ENCODE measurements at regions not wholly inside any gene's neighbourhood (a gene's known extent, or its start where the extent isn't known, plus 50 kb on each side); places are given as distances from the start of the nearest gene placed in this dataset.
"Not testable (repeated sequence)": the region's sequence is repeated elsewhere in the genome, so short reads cannot be mapped to it uniquely, and the experiment has no call there.

DNA sequence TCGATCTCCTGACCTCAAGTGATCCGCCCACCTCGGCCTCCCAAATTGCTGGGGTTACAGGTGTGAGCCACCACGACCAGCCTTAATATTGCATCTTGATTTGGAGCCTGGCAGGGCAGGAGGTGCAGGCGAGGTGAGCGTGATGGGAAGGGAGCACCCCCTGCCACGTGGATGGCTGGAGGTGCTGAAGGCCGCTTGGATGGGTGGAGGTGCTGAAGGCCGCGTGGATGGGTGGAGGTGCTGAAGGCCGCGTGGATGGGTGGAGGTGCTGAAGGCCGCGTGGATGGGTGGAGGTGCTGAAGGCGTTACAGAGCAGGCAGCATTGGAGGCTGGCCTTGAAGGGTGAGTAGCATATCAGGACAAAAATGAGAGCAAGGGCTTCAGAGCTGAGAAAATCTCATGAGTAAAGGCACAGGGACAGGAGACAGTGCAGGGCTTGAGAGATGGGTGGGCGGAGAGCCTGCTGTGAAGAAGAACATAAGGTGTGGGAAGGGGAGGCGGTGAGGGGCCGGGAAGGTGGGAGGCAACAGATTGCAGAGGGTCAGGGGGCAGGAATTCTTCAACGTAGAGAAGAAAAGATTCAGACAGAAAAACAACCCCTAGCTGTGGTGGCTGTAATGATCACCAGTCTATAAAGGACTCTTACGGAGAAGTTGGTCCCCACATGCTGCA, 101.7 kb upstream of the SEC14L1 start:
- DNase-seq, result no peak

DNA sequence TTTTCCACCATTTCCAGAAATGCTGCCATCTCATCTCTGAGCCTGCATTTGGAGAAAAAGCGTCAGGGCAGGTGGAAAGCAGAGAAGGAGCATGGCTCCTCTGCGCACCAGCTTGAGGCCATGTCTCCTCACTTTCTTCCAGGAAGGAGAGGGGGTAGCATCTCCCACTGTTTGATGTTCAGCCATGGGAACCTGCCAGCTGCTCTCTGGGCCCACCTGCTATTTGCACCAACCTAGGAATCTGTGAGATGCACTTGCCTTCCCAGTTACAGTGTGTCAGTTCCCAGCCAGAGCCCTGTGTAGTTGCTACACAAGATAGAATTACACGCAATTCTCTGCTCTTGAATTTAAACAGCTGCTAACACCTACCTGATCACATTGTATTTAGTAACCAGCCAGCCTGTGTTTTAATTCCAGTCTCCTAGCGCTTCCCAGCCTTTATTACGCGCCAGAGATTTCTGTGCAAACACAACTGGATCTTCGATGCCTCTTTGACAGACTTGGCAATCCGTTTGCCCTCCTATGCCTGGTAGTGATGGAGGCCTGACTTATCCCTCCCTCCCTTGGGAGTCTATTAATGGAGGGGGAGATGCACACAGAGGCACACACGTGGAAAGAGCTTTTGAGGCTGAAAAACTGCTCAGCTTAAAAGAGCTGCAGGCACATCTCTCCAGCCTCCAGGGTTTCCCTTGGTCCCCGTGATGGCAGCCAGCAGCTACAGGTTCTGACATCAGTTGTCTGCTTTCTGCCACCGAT, 98.1 kb upstream of the SEC14L1 start:
- no peak for DNase-seq

DNA sequence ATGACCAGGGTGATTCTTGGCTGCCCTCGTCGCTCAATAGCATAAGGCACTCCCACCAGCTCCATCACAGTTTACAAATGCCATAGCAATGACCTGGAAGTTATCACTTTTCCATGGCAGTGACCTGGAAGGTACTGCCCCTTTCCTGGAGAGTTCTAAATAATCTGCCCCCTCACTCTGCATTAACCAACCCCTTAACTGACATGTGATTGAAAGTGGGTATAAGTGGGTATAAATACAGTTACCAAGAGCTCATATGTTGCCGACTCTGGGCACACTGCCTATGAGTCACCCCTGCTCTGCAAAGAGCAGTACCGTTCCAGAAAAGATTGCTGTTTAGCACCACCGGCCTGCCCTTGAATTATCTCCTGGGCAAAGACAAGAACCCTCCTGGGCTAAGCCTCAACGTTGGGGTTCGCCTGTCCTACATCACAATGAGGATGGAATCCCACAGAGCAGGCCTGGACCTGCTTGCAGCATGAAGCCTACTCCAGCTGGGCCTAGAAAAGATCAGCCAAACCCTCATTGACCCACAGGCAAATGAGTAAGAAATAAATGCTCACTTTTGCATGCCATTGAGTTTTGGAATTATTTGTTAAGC, 95.2 kb upstream of the SEC14L1 start:
- no peak for DNase-seq

DNA sequence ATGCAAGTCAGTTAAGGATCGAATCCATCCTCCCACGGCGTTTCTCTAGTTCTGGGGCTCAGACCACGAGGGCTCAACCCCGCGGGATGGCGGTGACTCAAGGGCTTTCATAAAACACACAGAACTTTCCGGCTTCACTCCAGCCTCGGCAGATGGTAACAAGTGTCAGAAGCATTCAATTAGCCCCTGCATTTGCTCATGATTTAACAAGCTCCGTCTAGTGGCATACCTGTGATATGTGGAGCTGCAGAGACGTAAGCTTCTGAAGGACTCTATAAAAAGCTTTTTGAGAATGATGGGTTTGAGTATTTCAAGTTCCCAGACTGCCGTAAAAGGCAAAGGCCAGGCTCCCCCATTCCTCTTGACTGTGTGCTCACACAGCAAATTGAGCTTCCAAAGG, 91.3 kb upstream of the SEC14L1 start:
- DNase-seq, result no peak

DNA sequence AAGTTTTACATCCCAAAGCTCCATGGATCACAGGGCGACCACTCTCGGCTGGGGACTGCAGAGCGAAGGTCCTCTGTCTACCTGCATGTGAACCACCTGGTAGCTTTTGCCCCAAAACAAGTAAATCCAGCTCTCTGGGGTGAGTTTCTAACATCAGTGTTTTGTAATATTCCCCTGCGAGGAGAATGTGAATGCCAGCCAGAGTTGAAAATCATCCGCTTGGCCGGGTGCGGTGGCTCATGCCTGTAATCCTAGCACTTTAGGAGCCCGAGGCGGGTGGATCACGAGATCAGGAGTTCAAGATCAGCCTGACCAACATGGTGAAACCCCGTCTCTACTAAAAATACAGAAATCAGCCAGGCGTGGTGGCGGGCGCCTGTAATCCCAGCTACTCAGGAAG, 89.9 kb upstream of the SEC14L1 start:
- DNase-seq, result not testable (repeated sequence)

DNA sequence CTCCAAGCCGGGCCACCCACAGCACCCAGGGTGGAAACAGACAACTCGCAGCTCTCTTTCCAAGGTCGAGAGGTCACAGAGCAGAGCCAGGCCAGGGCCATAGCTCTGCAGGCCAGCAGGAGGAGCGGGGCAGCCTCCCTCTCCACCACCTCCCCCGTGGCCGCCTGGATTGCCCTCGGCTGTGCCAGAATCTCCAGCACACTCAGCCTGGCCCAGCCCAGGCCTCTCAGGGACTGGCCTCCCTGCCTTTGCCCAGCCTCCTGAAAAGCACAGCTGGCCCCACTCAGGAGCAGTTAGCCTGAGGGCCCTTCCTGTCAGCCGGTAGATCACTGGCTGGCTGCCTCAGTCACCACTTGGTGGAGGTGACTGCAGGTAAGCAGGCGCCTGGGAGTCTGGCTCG, 85.8 kb upstream of the SEC14L1 start:
- DNase-seq, result no peak

DNA sequence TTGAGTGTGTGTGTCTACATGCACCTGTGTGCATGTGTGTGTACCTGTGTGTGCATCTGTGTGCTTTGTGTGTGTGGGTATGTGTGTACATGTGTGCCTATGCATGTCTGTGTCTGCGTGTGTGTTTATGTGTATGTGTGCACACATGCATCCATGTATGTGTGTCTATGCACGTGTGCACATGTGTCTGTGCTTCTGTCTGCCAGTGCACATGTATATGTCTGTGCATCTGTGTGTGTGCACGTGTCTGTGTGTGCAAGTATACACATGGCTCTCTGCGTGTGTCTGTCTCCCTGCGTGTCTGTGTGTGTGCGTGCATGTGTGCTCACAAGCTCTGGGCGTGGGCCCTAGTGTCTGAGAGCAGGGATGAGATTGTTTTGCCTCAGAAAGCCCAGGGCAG, 85.3 kb upstream of the SEC14L1 start:
- no peak for DNase-seq

DNA sequence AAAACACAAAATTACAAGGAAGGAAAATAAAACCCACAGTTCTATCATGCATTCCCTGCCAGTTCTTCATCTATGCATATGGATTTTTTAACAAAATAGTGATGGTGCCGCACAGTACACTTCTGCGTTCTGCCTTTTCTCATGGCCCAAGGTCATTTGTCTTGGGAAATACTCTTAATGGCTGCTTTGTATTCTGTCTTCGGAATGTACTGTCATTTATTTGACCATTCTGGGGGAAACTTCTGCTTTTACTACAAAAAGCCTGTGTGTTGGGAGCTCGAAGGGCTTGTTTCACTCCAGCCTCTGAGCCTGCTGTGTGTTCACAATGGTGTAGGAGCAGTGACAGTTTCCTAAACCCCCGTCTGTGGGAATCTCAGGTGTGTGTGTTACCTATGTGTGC, 82.8 kb upstream of the SEC14L1 start:
- DNase-seq, result no peak

DNA sequence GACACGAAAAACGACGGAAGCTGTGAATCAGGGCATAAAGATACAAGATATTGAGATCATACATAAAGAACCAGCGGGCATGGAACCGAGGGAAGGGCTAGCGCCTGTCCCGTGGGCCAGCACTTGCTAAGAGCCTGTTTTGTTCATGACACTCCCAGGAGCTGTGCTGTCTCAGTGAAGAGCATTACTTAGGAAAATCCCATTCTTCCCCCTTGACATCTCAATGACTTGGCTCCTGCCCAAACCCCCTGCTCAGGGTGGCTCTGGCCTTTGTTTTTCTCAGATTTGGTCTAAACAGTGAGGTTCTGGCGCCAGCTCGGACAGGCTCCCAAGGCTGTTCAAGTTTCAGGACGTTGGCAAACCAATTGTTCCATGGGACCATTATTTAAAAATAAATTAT, 79.1 kb upstream of the SEC14L1 start:
- DNase-seq, result no peak

DNA sequence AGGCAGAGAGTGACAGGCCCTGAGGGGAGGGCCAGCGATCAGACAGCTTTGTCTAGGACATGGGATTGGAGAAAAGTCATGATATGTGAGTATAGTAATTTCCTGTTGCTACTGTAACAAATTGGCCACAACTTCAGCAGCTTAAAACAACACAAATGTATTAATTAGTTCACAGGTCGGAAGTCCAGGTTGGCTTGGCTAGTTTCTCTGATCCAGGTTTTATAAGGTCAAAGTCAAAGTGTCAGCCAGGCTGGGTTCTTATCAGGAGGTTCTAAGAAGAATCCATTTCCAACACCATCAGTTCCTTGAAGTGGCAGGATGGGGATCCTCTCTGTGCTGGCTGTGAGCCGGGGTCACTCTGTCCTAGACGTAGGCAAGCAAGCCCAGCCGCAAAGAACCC, 76.2 kb upstream of the SEC14L1 start:
- DNase-seq, result no peak

DNA sequence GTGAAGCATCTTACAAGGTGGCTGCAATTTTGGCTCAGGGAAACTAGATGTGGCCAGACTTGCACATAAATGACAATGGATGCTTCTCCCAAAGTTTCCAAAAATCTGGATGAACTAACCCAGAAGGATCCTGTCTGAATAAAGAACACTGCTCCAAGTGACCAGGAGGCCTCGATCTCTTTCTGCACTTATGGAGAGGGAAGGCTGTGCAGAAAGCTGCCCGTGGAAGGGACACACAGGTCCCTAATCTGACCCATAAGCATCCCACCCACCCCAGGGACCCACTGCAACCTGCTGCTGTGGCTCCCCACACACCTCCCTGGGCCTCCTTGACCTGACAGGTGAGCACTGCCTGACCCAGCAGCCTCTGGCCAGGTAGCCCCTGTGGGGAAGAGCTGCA, 74.6 kb upstream of the SEC14L1 start:
- no peak for DNase-seq

DNA sequence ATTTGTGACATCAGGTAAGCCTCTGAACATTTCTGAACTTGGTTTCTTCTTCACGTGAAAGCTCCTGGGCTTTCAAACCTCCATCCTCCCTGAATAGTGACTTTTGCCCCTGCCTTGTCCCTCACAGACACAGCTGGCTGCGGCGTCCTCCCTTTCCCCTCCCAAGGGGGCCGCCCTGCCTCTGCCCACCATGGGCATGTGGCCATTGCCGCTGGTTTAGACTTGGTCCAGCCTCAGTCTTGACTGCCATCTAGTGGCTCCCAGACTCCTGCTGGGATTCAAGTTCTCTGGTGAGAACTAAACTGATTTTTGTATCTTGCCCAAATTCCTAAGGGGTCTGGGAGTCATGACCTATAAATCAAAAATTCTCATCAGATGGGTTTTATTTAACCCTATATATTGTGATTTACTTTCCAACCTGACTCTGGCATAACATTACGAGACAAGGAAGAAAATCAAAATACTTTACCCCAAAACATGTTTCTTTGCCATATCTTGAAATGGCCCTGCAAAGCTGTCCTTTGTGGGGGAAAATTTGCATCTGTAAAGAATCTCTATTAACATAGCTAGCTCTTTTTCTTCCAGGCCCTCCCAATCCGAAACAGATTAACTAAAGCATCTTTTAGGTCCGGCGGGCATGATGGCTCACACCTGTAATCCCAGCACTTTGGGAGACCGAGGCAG, 73.9 kb upstream of the SEC14L1 start:
- DNase-seq, result peak; percentile 49

DNA sequence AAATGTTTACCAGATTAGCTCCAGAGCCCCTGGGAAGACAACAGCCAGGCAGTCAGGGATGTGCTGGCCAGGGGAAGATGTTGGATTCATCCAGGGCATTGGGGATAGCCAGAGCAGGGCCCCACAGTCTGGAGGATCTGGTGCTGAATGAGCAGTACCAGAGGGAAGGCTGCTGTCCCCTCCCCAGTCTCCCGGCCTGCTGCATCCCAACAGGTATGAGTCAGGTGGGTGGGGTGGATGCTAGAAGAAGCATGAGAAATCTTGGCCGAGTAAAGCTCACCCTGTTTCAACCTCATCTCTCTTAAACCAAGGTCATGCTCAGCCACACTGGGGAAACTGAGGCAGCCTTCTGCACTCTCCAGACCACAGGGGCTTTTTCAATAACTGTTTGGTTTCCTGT, 71.9 kb upstream of the SEC14L1 start:
- DNase-seq, result no peak

DNA sequence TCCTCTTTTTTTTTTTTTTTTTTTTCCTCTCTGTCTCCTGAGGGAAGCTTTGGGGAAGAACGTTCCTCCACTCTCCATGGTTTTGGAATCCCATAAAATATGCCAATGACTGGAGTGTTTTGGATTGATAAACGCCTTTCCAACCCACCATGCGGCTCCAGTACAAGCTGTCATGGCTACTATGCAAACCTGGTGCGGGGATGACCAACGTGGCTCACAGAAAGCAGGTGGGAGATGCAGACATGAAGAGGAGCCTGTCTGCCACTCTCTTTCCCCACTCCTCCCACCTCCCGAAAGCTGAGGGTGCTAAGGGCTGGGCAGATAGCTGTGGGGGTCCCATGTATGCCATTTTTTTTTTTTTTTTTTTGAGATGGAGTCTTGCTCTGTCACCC, 69.9 kb upstream of the SEC14L1 start:
- DNase-seq, result no peak

DNA sequence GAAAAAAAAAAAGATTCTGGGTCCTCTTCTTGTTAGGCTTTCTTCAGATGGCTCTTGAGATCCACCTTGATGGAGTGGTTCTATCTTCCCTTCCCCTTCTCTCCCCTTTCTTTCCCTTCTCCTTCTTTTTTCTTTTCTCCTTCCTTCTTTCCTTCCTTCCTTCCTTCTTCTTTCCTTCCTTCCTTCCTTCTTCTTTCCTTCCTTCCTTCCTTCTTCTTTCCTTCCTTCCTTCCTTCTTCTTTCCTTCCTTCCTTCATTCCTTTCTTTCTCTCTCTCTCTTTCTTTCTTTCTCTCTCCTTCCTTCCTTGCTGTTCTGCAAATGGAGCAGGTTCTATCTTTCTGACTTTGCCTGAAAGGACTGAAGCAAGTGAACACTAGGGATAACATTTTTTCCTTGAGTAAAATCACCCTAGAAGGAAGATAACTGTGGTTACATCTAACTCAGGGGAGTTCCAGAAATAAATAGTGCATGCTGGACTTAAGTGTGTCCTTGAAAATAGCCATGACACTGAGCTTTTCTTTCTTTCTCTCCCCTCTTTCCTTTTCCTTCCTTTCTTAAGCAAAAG, 68.8 kb upstream of the SEC14L1 start:
- no peak for DNase-seq

DNA sequence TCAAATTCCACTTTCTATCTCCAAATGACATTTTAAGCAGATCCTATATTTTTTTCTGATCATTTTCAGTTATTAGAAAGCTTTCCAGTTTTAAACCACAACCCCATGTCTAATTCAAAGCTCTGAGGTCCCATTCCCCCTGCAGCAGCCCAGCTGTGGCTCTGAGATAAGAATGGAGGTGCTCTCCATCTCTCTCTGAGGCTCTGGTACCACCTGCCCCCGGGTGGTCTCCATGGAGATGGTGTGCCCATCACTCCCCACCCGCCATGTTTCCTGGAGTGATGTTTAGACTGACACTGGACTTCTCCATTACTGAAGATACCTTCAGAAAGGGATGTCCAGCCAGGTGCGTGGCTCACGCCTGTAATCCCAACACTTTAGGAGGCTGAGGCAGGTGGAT, 68.1 kb upstream of the SEC14L1 start:
- DNase-seq, result no peak

DNA sequence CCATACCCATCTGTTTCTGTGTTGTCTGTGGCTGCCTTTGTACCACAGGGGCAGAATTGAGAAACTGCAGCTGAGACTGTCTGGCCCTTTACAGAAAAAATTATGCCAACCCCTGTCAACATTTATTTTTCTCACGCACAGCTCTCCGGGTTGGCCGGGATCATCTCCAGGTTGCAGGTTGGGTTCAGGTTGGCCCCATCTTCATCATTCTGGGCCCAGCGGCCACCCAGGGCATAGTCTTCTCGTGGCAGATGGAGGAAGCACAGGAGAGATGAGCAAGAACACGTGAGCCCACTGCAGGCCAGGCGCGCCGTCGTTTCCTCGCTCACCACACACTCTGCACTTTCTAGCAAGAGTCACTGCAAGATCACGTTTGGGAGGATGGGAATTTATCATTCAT, 66.1 kb upstream of the SEC14L1 start:
- DNase-seq, result no peak

DNA sequence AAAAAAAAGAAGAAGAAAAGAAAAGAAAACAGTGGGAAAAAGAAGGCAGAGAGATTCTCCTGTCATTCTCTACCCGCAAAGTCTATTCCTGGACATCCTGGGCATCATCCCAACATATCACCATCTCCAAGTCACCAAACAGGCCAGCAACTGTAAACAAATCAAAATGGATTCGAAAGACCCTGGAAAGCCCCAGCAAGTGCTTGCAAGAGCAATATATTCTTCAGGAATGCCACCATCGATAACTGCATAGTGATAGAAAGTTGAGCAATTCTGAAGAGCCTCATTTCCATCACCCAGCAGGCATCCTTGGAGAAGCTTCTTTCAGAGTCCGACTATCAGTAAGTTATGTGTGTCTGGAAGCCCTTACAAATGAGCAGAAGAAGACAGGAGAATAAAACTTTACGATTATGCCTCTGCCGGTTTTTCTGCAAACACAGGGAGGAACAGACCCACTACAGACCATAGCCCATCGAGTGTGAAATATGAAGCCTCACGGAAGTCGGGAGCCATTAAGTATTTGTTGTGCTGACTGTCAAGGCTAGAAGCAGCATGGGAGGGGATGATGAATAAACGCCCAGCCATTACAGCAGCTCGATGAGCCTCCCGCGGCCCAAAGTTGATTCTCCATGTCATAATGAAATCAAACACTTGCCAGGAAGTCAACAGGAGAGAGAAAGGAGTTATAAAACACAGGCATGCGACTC, 64.5 kb upstream of the SEC14L1 start:
- peak; percentile 41 for DNase-seq

DNA sequence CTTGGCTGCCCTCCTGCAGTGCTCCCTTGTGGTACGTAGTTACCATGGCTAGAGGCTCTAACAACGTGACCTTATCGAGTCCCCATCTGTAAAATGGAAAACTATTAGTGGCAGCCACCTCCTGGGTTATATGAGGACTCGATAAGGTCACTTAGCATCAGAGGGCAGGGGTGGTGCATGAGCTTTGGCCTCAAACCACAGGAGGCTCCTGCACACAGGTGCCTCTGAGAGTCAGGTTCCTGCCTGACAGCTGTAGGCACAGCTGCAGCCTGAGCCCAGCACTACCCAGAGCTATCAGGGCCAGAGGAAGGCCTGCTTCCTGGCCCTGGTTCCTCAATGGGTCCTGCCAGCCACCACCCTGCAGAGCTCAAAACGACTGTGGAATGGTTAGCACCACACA, 57.2 kb upstream of the SEC14L1 start:
- DNase-seq, result no peak

DNA sequence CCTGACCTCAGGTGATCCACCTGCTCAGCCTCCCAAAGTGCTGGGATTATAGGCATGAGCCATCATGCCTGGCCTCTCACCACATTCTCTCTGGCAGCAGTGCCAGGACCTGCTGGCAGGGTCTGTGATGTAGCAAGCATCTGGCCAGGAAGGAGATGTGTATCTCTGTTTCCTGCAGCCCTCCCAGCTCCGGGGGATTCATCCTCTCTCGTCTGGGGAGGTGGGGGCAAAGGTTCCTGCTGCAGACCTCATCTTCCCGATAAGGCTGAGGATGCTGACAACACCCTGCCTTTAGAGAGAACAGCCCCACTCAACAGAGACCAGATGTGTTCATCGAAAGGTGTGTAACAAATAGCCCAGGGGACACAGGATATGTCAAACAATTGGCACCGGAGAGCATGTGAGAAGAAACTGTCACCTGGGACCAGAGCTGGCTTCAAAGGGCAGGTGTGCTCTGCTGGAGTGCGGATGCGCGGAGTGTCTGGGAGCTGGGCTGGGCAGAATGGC, 54.8 kb upstream of the SEC14L1 start:
- no peak for DNase-seq

DNA sequence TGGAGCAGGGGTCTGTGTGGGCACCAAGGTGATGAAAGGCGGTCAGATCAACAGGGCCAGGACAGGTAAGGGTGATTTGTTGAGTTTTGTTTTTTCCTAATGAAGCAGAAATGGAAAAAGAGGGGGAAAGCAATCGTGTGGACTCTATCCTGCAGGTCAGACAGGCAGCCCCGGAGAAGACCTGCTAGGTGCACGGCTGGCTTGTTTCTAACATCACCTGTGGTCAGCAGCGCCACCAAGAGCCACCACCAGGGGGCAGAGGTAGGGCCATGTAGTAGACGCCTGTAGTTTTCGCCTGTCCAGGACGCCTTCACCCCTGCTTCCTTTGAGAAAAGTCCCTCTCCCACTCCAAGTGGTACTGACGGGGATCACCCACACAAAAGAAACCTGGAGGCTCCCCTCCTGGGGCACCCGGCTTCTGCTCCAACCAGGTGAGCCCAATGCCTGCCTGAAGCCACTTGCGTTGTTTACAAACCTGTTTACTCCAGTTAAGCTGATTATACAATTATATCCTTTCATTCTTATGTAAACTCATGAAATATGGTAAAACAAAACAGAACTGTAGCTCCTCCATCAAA, 54.2 kb upstream of the SEC14L1 start:
- DNase-seq, result peak; percentile 61

All from fibroblast of skin of right biceps (primary cell).